HG03575 (cell line): ENCODE measurements at regions not wholly inside any gene's neighbourhood (a gene's known extent, or its start where the extent isn't known, plus 50 kb on each side); places are given as distances from the start of the nearest gene placed in this dataset.
"Not testable (repeated sequence)": the region's sequence is repeated elsewhere in the genome, so short reads cannot be mapped to it uniquely, and the experiment has no call there.

ENCODE experiments used
- ATAC-seq: cut with Tn5 transposase; IDR thresholded peaks from one replicate; pipeline ENCODE4 v1.9.1; 2021; ENCODE audit not compliant: unreplicated experiment, insufficient number of reproducible peaks, low FRiP score; ENCODE audit errors: extremely low read depth

- ATAC-seq: no peak
Observed at GRCh38 chr10:33022691-33023090, 64.7 kb upstream of the ITGB1 start.

DNA sequence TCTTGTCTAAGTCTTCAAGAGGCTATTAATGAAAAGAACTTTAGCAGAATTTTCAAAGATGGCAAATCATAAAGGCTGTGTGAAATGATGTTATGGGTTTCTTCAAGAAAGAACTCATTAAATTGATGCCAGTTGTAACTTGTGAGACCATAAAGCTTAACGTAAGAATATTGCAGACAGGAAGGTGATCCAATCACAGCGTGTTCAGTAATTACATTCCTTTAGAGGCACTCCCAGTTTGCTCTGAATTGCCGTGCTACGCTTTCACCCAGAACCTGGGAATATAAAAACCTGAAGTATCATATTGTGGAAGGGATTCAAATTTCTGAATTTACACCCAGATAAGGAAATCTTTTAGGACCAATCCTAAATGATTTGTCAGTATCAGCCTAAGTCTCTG lies 64.1 kb upstream of the ITGB1 start:
- no peak for ATAC-seq

DNA sequence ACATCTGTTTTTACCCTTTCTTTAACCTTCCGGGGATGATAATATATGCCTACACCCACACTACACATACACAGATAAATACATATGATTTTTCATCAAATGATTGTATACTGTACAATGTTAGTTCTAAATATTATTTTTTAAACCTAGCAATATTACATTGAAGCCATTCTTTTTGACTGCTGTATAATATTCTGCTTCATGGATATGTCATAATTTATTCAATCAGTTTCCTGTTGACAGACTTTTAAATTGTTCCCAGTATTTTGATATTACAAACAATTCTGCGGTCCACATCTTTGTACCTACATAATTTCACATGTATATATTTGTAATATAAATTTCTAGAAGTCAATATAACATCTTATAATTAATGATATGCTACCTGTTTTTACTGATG lies 59.0 kb upstream of the ITGB1 start:
- ATAC-seq: no peak

DNA sequence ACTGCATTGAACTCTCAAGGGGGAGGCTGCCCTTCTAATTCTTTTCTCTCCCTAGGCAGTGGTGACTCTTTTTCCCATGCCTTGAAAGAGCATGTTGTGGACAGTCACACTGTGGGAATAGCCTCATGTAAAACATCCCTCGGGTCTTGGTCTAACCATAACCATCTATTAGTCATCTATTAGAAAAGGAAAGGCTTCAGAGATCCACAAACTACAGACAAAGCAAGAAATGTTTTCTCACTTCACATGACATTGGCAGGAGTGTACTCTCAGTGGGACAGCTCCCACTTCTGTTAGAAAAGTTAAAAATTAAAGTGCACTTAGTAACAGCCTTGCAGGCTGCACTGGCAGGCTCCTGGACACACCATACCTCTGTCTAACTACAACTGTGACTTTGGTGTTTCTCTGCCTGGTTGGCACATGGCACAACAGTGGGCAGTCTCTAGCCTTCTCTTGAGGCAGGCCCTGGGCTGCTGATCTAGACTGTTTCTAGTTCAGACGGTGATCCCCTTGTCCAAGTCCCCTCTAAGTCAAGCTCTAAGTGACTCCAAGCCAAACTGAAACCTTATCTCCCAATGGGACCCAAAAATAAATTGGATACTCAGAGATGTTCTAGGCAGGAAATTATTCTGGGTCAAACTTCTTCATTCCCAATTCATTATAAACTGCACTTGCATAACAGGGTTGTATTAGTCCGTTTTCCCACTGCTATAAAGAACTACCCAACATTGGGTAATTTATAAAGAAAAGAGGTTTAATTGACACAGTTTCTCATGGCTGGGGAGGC lies 57.9 kb upstream of the ITGB1 start:
- ATAC-seq: no peak

GRCh38 chr10:33013331-33013730 lies 55.3 kb upstream of the ITGB1 start:
- ATAC-seq: not testable (repeated sequence)

GRCh38 chr10:33012306-33012705 lies 54.3 kb upstream of the ITGB1 start:
- ATAC-seq: no peak

DNA sequence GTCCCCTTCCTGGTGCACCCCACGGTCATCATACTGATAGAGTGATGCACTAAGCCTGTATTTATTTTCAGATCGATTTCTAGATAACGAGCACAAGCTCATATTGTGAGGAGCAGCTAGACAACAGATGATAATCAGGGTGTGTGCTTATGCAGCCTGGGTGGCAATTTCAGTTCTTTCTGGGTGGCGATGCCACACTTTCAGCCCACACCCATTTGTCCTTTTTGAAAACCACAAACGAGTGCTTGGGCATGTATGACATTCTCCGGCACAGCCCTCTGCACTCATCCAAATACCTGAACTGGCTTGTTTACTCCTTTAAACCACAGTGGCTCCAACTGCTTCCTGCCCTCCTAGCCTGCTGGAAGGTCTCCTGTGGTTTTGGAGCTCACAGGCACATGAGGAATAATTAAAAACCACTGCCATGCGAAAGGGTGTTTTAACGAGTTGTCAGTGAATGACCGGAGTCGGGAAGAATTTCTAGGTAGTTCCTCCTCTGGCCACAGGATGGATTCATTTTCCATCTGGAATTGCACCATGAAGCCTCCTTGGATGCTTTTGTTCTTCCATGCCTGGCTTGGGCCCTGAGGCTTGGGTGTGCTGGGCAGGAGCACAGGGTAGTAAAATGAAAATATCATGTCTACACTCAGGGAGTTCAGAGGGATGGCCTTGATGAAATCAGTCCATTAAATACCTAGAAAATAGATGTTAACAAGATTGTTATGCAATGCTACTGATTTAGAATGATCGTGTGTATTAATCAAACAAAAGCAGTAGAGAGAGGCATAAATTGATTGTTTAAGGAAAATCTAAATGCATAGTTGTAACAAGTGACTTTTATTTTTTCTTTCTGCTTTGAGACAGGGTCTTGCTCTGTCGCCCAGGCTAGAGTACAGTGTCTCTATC lies 52.4 kb upstream of the ITGB1 start:
- ATAC-seq: no peak

GRCh38 chr10:33009244-33010131 lies 51.5 kb upstream of the ITGB1 start:
- ATAC-seq: no peak

GRCh38 chr10:33008499-33009243 lies 50.6 kb upstream of the ITGB1 start:
- no peak for ATAC-seq

DNA sequence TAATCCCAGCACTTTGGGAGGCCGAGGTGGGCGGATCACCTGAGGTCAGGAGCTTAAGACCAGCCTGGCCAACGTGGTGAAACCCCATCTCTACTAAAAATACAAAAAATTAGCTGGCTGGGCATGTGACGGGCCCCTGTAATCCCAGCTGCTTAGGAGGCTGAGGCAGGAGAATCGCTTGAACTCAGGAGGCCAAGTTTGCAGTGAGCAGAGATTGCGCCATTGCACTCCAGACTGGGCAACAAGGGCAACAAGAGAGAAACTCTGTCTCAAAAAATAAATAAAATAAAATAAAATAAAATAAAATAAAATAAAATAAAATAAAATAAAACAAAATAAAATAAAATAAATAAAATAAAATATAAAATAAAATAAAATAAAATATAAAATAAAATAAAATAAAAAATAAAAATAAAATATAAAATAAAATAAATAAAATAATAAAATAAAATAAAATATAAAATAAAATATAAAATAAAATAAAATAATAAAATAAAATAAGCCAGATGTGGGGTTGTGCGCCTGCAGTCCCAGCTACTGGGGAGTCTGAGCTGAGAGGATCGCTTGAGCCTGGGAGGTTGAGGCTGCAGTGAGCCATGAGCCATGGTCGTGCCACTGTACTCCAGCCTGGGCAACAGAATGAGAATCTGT lies 49.8 kb upstream of the ITGB1 start:
- ATAC-seq: not testable (repeated sequence)
